Activated CD8-positive, alpha-beta memory T cell treated with anti-CD3 and anti-CD28 coated beads for 48 hours (primary cell): ENCODE measurements at regions not wholly inside any gene's neighbourhood (a gene's known extent, or its start where the extent isn't known, plus 50 kb on each side); places are given as distances from the start of the nearest gene placed in this dataset.

Experiments
- DNase-seq, 3 experiments: peaks; one replicate each; pipeline ENCODE4 v3.0.0-alpha.2; 2020; ENCODE audit warnings: low read depth in 2 of 3, low spot score in 2 of 3

DNA sequence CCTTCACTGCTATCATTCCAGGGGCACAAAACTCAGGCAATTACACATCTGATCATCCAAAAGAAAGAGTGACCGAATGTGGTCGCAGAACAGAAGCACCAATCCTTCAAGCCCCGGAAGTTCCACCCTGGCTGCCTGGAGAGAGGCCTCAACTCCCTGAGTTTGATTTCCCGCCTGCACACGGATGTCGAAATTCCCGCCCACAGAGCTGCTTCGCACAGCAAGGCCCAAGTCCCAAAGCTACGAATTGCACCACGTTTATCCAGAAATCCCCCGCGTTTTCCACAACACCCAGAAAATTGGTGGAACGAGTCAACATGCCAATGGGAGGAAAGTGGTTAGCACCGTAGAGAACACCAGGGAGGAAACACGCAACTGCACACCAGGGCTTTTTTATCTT is 445.4 kb downstream of the EIPR1 start:
- no peak for DNase-seq

DNA sequence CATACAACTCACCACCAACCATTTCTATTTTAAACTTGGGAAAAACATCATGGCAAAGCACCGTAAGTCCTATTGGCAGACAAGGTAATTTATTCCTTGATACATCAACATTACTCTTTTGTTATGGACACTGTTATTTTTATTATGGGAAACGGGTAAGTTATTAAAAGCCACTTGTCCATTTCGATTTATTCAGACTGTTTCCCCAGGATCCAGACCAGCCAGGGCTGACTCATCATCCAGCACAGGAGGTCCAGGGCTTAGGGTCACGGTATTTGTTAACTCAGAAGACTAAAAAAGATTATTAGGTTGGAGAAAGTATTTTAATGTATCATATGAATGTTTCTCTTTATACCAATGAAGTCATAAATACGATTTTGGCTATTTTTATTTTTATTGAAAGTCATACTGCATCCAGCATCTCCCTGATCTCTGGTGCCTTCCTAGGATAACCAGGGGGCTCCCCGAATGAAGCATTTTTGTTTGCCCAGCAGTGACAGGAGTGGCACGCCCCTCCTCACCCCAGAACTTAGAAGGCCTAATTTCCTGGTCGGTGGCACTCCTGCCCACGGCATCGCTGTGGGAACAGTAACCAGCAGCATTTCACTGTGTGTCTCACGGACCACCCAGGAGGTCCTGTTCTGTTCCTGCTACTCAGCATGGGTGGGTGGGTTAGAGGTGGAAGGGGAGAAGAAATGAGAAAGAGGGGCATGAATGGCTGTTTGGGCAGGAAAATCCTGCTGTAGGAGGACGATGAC is 446.1 kb downstream of the EIPR1 start:
- DNase-seq = no peak

DNA sequence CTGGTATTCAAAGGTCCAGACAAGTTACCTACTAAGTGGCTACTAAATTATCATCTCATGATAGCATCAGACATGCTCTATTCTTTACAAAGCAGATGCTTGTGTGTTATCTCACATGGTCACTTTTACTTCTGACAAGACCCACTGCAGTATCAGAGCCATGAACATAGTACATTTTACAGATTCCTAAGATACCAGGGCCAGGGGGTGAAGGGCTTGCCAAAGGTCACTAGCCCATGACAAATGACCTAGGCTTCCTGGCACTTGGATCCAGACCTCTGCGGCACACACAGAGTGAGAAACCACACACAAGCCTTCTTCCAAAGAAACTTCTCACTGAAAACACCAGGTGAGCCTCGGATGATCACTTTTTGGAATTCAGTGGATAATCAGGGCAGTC is 446.8 kb downstream of the EIPR1 start:
- DNase-seq = no peak

DNA sequence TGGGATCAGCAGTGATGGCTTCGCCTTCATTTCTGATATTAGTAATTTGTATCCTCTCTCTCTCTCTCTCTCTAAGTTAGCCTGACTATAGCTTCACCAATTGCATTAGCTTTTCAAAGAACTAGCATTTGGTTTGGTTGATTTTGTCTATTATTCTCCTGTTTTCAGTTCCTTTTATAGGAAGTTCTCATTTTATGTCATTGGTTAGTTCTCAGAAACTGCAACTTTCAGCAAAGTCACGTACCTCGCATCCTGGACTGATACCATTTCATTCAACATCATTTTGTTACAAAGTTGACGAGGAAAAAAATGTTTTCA is 450.8 kb downstream of the EIPR1 start:
- DNase-seq = no peak

DNA sequence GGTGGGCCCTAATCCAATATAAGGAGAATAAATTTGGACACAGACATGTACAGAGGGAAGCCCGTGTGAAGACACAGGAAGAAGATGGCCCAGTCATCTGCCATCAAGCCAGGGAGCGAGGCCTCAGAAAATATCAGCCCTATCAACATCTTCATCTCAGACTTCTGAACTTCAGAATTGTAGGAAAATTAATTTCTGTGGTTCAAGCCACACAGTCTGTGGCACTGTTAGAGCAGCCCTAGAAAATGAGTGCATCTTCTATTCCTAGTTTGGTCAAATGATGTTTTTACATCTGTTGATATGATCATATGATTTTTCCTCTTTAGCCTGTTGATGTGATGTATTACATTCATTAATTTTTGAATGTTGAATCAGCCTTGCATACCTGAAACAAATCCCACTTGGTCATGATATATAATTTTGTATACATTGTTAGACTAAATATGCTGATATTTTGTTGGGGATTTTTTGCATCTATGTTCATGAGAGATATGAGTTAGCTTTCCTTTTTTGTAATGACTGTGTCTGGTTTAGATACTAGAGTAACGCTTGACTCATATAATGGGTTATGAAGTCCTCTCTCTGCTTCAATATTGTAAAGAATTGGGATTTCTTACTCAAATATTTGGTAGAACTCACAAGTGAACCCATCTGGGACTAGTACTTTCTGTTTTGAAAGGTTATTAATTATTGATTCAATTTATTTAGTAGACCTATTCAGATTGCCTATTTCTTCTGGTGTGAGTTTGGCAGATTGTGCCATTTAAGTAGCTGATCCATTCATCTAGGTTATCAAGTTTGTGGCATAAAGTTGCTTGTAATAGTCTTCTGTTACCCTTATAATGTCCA is 451.4 kb downstream of the EIPR1 start:
- DNase-seq = no peak

DNA sequence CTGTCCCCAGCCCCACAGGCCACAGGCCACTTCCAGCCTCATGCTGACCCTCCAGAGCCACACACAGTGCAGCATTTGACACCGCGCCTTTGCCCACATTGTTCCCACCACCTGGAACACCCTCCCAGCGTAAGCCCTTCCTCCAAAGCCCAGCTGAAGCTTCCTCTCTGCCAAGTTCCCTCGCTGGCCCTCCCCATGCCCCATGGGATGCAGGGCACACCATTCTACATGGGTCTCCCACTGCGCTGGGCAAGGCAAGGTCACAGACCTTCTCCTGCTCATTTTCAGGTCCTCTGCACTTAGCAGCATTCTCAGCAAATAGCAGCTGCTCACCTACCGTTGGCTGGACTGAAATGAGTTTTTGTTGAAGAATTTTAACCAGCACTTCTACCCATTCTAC is 455.5 kb downstream of the EIPR1 start:
- no peak for DNase-seq

DNA sequence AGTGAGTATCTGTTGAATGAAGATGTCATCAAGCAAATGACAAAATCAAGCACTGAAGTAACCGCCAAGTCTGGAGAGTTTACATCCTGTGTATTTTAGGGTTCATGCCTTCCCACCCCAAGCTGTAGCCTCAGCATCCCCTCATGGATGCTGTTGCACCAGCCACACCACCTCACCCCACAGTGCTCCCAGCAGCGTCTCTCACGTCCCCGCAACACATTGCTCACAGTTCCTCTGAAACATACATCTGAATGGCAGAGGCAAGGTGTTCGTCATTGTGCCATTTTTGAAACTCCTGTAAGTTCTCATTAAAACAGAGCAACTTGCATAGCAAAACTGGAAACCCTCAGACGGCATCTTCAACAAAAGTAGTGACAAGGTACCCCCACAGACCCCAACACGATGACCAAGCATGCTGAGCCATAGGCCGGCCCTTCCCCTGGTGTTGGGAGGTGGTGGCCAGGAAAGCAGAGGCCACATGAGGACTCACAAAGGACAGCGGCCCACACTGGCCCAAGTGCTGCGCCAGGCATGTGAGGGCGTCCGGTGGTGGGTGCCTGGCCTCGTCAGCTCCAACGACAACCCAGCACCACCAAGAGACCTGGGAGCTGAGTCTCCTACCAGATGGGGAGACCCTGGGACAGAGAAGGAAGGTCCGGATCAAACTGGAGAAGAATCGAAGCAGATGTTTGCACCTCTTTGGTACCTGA is 456.5 kb downstream of the EIPR1 start:
- DNase-seq = no peak

DNA sequence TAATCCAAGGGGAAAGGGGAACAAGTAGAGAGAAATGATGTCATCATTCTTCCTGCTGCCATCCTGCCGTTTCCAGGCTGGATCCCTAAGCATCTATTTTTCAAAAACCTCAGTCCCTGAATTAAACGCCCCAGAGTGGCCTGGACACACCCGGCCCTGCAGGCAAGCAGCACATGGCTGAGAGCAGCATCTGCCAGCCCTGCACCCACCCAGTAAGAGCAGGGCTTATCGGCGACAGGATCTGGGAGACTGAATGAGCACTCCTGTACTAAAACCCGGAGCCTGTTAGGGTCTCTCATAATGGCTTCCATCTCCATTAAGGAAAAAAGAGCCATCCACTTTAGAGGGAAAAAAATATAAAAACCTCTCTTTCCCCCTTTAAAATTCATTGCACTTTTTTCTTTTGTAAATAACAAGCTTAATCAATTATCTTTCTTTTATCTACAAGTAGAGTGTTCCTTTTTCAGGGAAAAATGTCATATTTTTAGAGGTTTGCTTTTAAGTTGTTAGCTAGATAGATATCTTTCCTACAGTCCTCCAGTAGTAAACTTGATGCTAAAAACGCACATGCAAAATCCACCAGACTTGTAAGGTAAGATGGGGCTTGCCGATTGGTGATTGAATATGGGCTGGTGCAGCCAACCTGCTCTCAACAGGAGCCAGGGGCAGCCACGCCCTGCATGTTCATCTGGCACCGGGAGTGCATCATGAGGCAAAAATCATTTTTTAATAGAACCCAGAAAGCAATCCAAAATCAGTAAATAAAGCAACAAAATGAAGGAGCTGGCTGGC is 457.8 kb downstream of the EIPR1 start:
- no peak for DNase-seq

DNA sequence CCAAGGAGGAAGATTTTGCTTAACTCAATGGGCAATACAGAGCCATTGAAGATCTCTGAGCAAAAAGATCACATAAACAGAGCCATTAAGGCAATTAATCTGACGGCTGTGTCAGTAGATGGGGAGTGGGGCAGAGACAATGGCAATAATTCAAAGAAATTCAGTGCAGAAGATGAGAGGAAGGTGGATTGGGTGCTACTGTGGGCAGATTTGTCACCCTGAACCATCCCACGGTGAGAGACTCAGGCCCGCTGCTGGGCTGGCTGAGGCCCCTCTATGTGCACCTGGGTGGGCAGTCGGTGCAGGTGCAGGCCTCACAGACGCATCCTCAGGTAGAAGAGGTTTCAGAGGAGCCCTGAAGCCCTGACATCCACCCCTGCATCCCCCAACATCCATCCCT is 458.6 kb downstream of the EIPR1 start:
- DNase-seq = no peak

DNA sequence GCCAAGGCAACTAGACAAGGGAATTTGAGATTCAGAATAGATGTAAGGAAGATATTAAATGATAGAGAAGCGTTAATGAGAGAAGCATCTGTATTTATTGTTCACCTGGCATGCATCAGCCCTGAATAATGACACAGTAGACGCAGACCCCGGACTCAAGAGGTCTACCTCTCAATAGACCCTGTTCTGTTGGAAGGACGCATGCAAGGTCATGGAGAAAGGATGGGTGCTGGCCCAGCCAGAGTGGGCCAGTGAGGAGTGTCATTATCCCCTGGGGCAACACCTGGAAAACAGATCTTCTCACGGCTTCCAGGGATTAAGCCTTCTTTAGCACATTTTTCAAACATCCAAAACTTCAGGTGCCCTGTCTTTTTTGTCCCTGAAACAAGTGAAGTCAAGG is 461.0 kb downstream of the EIPR1 start:
- no peak for DNase-seq

DNA sequence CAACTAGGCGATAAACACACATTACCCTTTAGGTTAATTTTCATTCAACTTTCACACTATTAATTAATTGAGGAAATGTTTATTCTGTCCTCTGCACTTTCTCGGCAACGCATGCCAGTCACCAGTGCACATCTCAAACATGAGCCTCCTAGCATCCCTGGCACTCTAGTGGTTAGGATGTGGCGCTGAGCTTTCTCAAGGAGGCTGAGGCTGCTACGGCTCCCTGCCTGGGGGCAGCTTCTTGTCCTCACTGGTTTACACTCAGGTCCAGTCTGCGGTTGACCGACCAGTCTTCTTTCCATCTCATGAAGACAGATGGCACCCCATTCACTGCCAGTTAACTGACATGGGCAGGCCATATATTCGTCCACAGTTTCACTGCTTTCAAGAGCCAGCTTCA is 463.4 kb downstream of the EIPR1 start:
- DNase-seq = no peak

DNA sequence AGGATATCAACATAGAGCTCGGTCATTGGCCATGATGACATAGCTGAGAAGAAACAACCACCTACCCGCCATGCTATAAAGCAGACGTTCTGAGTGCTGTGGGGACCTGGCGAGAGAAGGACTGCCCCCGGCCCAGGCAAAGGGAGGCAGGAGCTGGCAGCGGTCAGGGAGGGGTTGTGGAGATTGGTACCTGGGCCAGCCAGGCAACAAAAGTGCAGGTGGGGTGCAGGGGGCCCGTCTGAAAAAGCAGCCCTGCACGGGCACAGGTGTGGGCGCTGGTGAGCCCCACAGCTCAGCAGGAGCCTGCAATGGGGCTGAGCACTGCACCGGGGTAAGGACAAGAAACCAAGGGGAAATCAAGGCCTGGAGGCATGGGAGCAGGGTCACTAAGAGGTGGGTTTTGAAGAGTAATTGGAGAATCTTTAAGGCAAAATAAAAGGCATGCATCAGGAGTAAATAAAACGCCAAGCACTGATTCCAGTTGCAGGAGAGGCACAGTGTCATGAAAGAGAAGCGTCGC is 464.0 kb downstream of the EIPR1 start:
- DNase-seq = no peak

DNA sequence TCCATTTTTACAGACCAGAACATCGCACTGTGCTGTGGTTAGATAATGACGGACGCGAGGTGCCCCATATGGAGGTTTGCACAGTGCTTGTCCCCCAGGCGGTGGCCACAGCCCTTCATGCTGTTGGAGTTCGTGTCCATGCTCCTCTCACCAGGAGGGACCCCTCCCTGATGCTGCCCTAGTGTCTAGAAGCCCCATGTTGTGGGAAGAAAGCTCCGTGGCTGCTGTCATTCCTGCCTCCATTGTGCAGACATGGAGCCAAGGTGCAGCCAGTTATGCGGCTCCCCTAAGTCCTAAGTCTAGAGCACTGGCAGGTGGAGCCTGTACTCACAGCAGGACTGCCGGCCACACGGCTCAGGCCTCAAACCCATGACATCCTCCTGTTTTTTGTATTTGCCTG is 464.9 kb downstream of the EIPR1 start:
- DNase-seq = no peak

DNA sequence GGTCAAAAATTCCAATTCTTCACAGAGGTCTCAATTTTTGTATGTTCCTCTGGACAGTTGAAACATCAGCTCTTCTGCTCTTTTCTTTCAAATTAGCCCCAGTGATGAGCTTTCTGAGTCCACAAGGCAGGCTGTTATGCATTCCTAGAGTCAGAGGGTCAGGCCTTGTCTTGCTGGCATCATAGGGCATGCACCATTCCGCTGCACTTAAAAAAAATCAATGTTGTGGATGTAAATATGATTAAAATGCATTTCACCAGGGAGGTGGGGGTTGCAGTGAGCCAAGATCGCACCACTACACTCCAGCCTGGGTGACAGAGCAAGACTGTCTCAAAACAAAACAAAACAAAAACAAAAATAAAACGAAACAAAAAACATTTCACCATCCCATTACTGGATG is 465.3 kb downstream of the EIPR1 start:
- no peak for DNase-seq

DNA sequence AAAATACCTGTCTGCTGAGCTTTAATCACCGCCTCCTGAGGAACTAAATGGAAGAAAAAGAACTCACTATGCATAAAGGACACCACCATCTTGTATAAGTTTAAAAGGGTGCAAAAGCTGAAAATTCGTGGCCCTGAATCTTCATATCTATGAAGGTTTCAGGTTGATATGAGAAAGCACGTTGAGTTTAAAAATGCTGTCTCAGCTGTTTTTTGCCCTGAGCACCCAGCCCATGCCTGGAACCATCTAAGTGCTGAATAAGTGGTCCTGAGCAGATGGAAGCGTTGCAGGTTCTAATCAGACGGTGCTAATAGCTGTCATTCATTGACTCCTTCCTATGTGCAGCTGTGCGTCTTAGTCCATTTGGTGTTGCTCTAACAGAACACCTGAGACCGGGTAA is 467.4 kb downstream of the EIPR1 start:
- no peak for DNase-seq

DNA sequence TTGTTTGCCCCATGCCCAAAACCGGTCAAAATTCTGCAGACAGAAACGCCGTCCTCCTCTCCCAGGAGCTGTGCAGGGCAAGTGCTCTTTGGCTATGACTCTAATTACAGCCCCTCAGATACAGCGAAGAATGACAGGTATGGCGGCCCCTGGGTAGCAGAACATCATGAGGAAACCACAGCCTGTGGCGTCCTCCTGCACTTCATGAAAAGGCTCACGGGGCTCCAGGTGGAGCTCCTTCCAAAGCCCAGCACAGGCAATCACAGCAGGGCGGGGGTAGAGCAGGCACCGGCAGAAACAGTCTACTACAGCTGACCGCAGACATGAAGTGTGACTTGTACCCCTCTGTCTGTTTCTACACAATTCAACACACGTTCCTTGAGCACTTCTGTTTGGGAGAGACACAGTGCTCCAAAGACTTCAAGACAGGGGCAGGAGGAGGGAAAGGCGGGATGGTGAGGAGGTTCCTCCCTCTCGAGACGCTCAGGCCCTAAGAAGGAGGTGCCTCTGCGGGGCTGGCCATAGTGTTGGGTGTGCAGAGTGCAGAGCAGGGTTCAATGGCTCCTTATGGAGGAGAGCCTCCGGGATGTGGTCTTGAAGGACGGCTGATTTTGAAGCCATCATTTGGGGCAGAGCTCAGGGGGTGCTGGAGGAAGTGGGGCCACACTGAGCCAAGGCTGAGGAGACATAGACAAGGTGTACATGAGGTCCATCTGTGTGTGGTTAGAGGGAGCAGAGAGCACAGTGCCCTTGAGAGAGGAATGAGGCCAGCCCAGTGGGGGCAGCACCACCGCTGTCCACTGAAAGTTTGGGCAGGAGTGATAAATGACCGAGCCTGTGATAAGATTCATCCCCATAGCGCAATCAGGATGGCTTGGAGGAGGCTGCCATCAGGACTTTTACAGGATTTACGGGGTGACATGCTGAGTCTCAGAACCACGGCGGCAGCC is 468.3 kb downstream of the EIPR1 start:
- DNase-seq = no peak

DNA sequence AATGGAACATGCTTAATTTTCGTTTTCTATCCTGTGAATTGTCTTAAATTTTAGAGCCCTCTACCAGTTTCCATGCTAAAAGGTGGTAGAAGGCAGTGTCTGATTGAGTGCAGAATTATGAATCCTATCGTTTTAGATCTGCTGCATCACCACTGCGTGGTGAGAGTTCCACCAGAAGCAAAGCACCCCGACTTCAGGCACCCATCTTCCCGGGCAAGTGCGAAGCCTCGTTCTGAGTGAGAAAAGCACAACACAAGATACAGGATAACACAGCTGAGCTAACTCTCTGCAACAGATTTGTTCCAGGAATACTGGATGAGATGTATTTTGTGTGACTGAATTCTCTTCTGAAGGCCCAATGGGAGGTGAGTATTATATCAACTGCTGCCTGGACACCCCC is 471.5 kb downstream of the EIPR1 start:
- no peak for DNase-seq

DNA sequence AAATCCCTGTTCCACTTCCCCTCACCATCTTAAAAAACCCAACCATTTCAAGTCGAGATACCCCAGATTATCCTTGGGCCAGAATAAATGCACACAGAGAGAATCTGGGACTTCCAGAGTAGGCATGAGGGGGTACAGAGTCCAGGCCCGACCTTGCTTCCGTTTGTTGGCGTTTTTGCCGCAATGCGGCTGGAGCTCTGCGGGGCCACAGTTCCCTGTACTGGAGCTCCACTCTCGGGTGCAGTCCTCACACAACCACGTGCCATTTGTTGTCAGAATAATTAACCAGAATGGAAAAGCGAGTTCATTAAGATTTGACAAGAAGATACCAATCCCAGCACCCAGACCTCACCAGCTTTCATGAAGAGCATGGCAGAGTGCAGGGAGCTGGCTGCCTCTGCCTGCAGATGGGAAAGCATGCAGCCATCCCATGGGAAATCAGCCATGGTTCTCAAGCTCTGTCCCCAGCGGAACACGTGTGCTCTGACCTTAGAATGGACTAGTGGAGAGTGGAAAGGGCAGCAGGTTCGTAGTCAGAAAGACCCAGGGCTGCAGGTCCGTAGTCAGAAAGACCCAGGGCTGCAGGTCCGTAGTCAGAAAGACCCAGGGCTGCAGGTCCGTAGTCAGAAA is 472.8 kb downstream of the EIPR1 start:
- DNase-seq = no peak

DNA sequence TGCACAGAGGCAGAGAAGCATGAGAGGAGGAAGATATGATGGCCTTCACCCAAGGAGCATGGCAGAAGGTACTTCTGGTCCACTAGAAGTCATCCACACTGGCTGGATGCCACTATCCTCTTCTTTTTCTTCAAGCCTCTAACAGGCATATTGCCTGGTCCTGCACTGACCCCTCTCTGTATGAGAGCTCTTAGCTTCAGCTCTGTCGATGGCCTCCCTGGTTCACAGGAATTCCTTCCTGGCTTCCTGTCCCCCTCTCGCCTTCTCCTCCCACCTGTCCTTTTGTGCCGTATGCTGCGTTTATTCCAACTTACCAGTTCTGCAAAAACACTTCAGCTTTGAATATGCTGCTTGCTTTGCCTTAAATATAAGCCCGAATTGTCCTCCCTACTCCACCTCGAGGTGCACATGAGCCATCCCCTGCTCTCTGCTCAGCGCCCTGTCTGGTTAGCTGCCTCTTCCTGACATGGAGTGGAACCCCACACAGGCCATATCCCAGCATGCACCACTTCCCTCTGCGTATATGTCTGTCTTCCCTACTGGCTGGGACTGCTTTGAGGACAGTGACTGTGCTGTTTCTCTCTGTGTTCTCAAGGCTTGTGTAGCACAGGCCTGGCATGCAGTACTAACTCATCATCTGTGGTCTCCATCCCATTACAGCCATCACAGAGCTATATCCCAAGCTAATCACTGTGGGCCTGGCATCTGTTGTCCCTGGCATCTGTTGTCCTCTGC is 474.9 kb downstream of the EIPR1 start:
- no peak for DNase-seq
